ENCODE measurements at regions not wholly inside any gene's neighbourhood (a gene's known extent, or its start where the extent isn't known, plus 50 kb on each side); places are given as distances from the start of the nearest gene placed in this dataset.
"Not testable (repeated sequence)": the region's sequence is repeated elsewhere in the genome, so short reads cannot be mapped to it uniquely, and the experiment has no call there.

GRCh38 chr6:27531772-27532459 is 59.0 kb upstream of the ZNF184 start:
- Histone ChIP-seq H3K9me3 (ENCODE audit: control insufficient read depth, low read length) (no peaks in the 10 kb centered on the region), H3K27me3 (ENCODE audit: control insufficient read depth, insufficient read depth, low read length, poor library complexity, severe bottlenecking) (no peaks in the 10 kb centered on the region), H3K4me3 (ENCODE audit: low read length) (no peak overlapping the region), H3K9ac (ENCODE audit: extremely low read depth, low read length, poor library complexity, severe bottlenecking) (no peak overlapping the region), H3K4me1 (ENCODE audit: control insufficient read depth, insufficient read depth, low read length) (no peaks in the 10 kb centered on the region), H3K36me3 (ENCODE audit: control insufficient read depth, insufficient read depth, low read length) (no peaks in the 10 kb centered on the region), H3K27ac (ENCODE audit: low read depth, low read length) (no peak overlapping the region)
- Mint-ChIP-seq H3K27ac (no peak overlapping the region), H3K9me3 (peaks cover 7% of the 10 kb centered on the region), H3K27me3 (ENCODE audit: insufficient read depth) (peaks cover 5% of the 10 kb centered on the region), H3K36me3 (ENCODE audit: low read depth) (no peaks in the 10 kb centered on the region), H3K4me1 (no peaks in the 10 kb centered on the region), H3K4me3 (no peak overlapping the region)
- DNase-seq, result no peak
- no peak for TF ChIP-seq CTCF (conservative IDR thresholded peaks at IDR 0.05)
- WGBS, 2 experiments (ENCODE audit: insufficient coverage in 1 of 2, insufficient read length in 1 of 2), result 91 to 92% methylated on average over 17 of the region's 17 CpGs

DNA sequence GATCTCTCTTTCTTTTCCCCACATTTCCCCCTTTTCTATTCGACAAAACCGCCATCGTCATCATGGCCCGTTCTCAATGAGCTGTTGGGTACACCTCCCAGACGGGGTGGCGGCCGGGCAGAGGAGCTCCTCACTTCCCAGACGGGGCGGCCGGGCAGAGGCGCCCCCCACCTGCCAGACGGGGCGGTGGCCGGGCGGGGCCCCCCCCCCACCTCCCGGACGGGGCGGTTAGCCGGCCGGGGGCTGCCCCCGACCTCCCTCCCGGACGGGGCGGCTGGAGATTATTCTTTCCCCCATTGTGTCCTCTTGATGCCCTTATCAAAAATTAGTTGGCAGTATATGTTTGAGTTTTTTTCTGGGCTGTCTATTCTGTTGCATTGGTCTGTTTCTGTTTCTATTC is 56.9 kb upstream of the ZNF184 start:
- not testable (repeated sequence) for DNase-seq

DNA sequence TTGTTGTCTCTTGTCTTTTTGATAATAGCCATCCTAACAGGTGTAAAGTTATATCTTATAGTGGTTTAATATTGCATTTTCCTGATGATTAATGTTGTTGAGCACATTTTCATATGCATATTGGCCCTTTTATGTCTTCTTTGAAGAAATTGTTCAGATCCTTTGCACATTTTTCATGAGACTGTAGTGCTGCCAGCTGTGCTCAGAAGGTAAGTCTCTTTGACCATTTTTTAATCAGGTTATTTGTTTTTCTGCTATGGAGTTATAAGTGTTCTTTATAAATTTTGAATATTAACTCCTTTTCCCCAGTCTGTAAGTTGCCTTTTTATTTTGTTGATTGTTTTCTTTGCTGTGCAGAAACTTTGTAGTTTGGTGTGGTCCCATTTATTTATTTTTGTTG is 55.8 kb upstream of the ZNF184 start:
- Histone ChIP-seq H3K9ac (ENCODE audit: extremely low read depth, low read length, poor library complexity, severe bottlenecking) (no peak overlapping the region), H3K4me1 (ENCODE audit: control insufficient read depth, insufficient read depth, low read length) (no peaks in the 10 kb centered on the region), H3K27ac (ENCODE audit: low read depth, low read length) (no peak overlapping the region), H3K9me3 (ENCODE audit: control insufficient read depth, low read length) (no peaks in the 10 kb centered on the region), H3K4me3 (ENCODE audit: low read length) (no peak overlapping the region), H3K27me3 (ENCODE audit: control insufficient read depth, insufficient read depth, low read length, poor library complexity, severe bottlenecking) (no peaks in the 10 kb centered on the region), H3K36me3 (ENCODE audit: control insufficient read depth, insufficient read depth, low read length) (no peaks in the 10 kb centered on the region)
- Mint-ChIP-seq H3K27ac (no peak overlapping the region), H3K27me3 (ENCODE audit: insufficient read depth) (peaks cover 3% of the 10 kb centered on the region), H3K9me3 (peaks cover 7% of the 10 kb centered on the region), H3K4me1 (no peaks in the 10 kb centered on the region), H3K36me3 (ENCODE audit: low read depth) (no peaks in the 10 kb centered on the region), H3K4me3 (no peak overlapping the region)
- DNase-seq, result no peak
- no peak for TF ChIP-seq CTCF (conservative IDR thresholded peaks at IDR 0.05)

More for the DNA sequence above, 56.9 kb upstream of the ZNF184 start:
- not testable (repeated sequence) for H3K9me3 ChIP-seq (ENCODE audit: control insufficient read depth, low read length); H3K27ac ChIP-seq (ENCODE audit: low read depth, low read length); H3K4me1 Mint-ChIP-seq; H3K4me3 Mint-ChIP-seq; H3K9ac ChIP-seq (ENCODE audit: extremely low read depth, low read length, poor library complexity, severe bottlenecking); H3K9me3 Mint-ChIP-seq; H3K27me3 Mint-ChIP-seq (ENCODE audit: insufficient read depth); H3K4me3 ChIP-seq (ENCODE audit: low read length); H3K27ac Mint-ChIP-seq; H3K27me3 ChIP-seq (ENCODE audit: control insufficient read depth, insufficient read depth, low read length, poor library complexity, severe bottlenecking); H3K4me1 ChIP-seq (ENCODE audit: control insufficient read depth, insufficient read depth, low read length); H3K36me3 Mint-ChIP-seq (ENCODE audit: low read depth); H3K36me3 ChIP-seq (ENCODE audit: control insufficient read depth, insufficient read depth, low read length)
- 96% methylated on average over 13 of the region's 24 CpGs; no CpG with 5 or more reads in 1 of the 2 experiments for WGBS, 2 experiments (ENCODE audit: insufficient coverage in 1 of 2, insufficient read length in 1 of 2)

All from endodermal cell (in vitro differentiated cells).